ENCODE measurements at regions not wholly inside any gene's neighbourhood (a gene's known extent, or its start where the extent isn't known, plus 50 kb on each side); places are given as distances from the start of the nearest gene placed in this dataset.

DNA sequence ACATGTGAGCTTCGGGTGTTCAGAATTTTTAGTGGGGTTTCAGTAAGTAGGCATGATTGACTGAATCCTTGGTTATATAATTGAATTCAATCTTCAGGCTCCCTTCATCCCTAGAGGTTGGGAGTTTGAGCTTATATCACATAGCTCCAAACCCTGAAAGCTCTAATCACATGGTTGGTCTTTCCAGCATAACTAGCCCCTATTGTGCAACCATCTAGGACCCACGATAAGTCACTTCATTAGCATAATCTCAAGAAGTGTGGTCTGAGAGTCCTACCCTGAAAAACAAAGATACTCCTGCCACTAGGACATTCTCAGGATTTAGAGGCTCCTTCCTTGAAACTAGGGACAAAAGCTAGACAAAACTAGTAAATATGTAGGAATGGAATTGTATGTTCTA, 348.9 kb upstream of the CBLB start:
- TF ChIP-seq MXI1 (IDR thresholded peaks at IDR 0.05; ENCODE audit: low read depth, low read length): no peak
- TF ChIP-seq TEAD4 (IDR thresholded peaks at IDR 0.05; ENCODE audit: borderline replicate concordance, insufficient read depth): no peak
- no peak for TF ChIP-seq EZH2phosphoT487 (IDR thresholded peaks at IDR 0.05; ENCODE audit: borderline replicate concordance, low read depth)
- TF ChIP-seq, protein P1, sequence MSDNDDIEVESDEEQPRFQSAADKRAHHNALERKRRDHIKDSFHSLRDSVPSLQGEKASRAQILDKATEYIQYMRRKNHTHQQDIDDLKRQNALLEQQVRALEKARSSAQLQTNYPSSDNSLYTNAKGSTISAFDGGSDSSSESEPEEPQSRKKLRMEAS (IDR thresholded peaks at IDR 0.05; ENCODE audit: low read depth): no peak
- no peak for TF ChIP-seq FOXM1 (IDR thresholded peaks at IDR 0.05; ENCODE audit: low read depth)
- TF ChIP-seq JUND (IDR thresholded peaks at IDR 0.05): no peak
- no peak for TF ChIP-seq FOSL2 (IDR thresholded peaks at IDR 0.05; ENCODE audit: borderline replicate concordance, low read depth)
- TF ChIP-seq REST (IDR thresholded peaks at IDR 0.05; ENCODE audit: low read depth, low read length): no peak
- TF ChIP-seq ZBTB33 (IDR thresholded peaks at IDR 0.05; ENCODE audit: borderline replicate concordance, low read depth): no peak
- TF ChIP-seq USF1 (IDR thresholded peaks at IDR 0.05; ENCODE audit: borderline replicate concordance, low read depth): no peak
- no peak for TF ChIP-seq GATA2 (CRISPR knock-in tag; IDR thresholded peaks at IDR 0.05)
- TF ChIP-seq, protein P2, sequence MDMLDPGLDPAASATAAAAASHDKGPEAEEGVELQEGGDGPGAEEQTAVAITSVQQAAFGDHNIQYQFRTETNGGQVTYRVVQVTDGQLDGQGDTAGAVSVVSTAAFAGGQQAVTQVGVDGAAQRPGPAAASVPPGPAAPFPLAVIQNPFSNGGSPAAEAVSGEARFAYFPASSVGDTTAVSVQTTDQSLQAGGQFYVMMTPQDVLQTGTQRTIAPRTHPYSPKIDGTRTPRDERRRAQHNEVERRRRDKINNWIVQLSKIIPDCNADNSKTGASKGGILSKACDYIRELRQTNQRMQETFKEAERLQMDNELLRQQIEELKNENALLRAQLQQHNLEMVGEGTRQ (IDR thresholded peaks at IDR 0.05; ENCODE audit: borderline replicate concordance, low read depth, low read length): no peak
- H2AFZ ChIP-seq (ENCODE audit: low read depth): no peak overlapping the region
- no peaks in the 10 kb centered on the region for H3K9me2 ChIP-seq
- no peak overlapping the region for H3K4me3 ChIP-seq (ENCODE audit: low read depth in 2 of 2, low read length in 1 of 2)
- no peak overlapping the region for H3K27ac ChIP-seq (ENCODE audit: low read depth in 2 of 2, low read length in 1 of 2)
- H3K9ac ChIP-seq: no peak overlapping the region
- H3K4me1 ChIP-seq (ENCODE audit: control insufficient read depth in 1 of 2, insufficient read depth in 2 of 2, low read depth in 1 of 2, low read length in 1 of 2): no peaks in the 10 kb centered on the region
- peaks cover 0 to 4% of the 10 kb centered on the region in 2 experiments for H3K36me3 ChIP-seq (replicated peaks in 1 of 2; ENCODE audit: control insufficient read depth in 1 of 2, insufficient read depth in 2 of 2, low read length in 1 of 2)
- ChIA-PET POLR2A (no interaction called here), CTCF (interaction anchor here (0.6 to 0.8 kb wide), 2 partner anchors 767 to 901 kb away, joined by 3 read pairs; no protein-coding TSS in a partner anchor)
- 55% methylated on average over 2 of the region's 2 CpGs for WGBS (ENCODE audit: low lambda C conversion rate)
- H3K4me2 ChIP-seq: no peak overlapping the region
- H3F3A ChIP-seq (replicated peaks; ENCODE audit: insufficient read depth): no peaks in the 10 kb centered on the region
- no peaks in the 10 kb centered on the region for H3K27me3 ChIP-seq (ENCODE audit: insufficient read depth)
- H3K79me2 ChIP-seq (ENCODE audit: insufficient read depth): no peaks in the 10 kb centered on the region
- no peaks in the 10 kb centered on the region for H4K20me1 ChIP-seq (ENCODE audit: insufficient read depth)
- no peak for DNase-seq
- peaks cover 12% of the 10 kb centered on the region; the same call in 1 of the 2 replicates for H3K9me3 ChIP-seq

All from SK-N-SH (cell line).